Spleen (tissue), 11 donors: ENCODE measurements at regions not wholly inside any gene's neighbourhood (a gene's known extent, or its start where the extent isn't known, plus 50 kb on each side); places are given as distances from the start of the nearest gene placed in this dataset.

Experiments
- DNase-seq: peaks from one replicate; pipeline ENCODE4 v3.0.0-alpha.2; 2020
- H3K27ac ChIP-seq, 8 donors: fragments of 200-600 bp; sonication (generic) in 7 of 8; 1 replicate in 4 of 8; 2 replicates in 4 of 8; pipeline versions ENCODE4 v1.5.0 to v1.8.0; 2016 to 2021; ENCODE audit warnings: inconsistent platforms in 4 of 8, mild to moderate bottlenecking in 4 of 8, moderate library complexity in 1 of 8
- H3K27me3 ChIP-seq, 7 donors: fragments of 200-600 bp; sonication (generic) in 6 of 7; replicated peaks in 1 of 7; 1 replicate in 4 of 7; 2 replicates in 3 of 7; pipeline versions ENCODE4 v1.5.0 to v1.8.0; 2016 to 2021; ENCODE audit warnings: inconsistent platforms in 3 of 7, mild to moderate bottlenecking in 1 of 7
- H3K36me3 ChIP-seq, 6 donors: fragments of 200-600 bp; sonication (generic) in 5 of 6; 1 replicate in 4 of 6; 2 replicates in 2 of 6; pipeline versions ENCODE4 v1.5.0 to v1.8.0; 2016 to 2021; ENCODE audit warnings: inconsistent platforms in 2 of 6
- H3K4me1 ChIP-seq, 6 donors: fragments of 200-600 bp; sonication (generic) in 5 of 6; 1 replicate in 3 of 6; 2 replicates in 3 of 6; pipeline versions ENCODE4 v1.5.0 to v1.8.0; 2016 to 2021; ENCODE audit warnings: inconsistent platforms in 3 of 6
- H3K4me3 ChIP-seq, 8 donors: fragments of 200-600 bp; sonication (generic) in 7 of 8; 1 replicate in 4 of 8; 2 replicates in 4 of 8; pipeline versions ENCODE4 v1.5.0 to v1.8.0; 2016 to 2021; ENCODE audit warnings: inconsistent platforms in 4 of 8, mild to moderate bottlenecking in 4 of 8, moderate library complexity in 2 of 8
- H3K9me3 ChIP-seq, 8 donors: fragments of 200-600 bp; sonication (generic) in 7 of 8; 1 replicate in 4 of 8; 2 replicates in 4 of 8; pipeline versions ENCODE4 v1.5.0 to v1.8.0; 2016 to 2021; ENCODE audit warnings: inconsistent platforms in 4 of 8
- CTCF ChIP-seq, 11 experiments: fragments of 200-600 bp in 7 of 11; fragments of 450-650 bp in 4 of 11; sonication (generic) in 4 of 11; IDR thresholded peaks in 8 of 11; conservative IDR thresholded peaks in 3 of 11; 1 replicate in 7 of 11; 2 replicates in 4 of 11; pipeline versions ENCODE4 v1.4.0 to v1.8.0; 2016 to 2021; ENCODE audit warnings: antibody characterized with exemption in 11 of 11, inconsistent platforms in 4 of 11, mild to moderate bottlenecking in 1 of 11
- POLR2A ChIP-seq, 3 donors: fragments of 450-650 bp; IDR thresholded peaks; one replicate each; pipeline ENCODE4 v1.5.1; 2017; ENCODE audit warnings: antibody characterized with exemption in 3 of 3, mild to moderate bottlenecking in 1 of 3
- POLR2AphosphoS5 ChIP-seq, 3 donors: sonication (generic); formaldehyde crosslinking; IDR thresholded peaks; one replicate each; pipeline ENCODE4 v1.5.1; 2017; ENCODE audit warnings: antibody characterized with exemption in 3 of 3
- WGBS, 5 donors: extraction: QIAGEN DNeasy Blood & Tissue Kit in 3 of 5; methylation state at CpG; one replicate each; pipeline versions ENCODE4 v1.1.5 to v1.1.7; 2013 to 2018; 5-methylcytosine and 5-hydroxymethylcytosine counted together
- intact Hi-C: fragments of 100-400 bp; cut with DNase I; formaldehyde crosslinking; loops from one replicate; pipeline ENCODE4 v1.15.0; 2023; ENCODE audit warnings: low total_unique reads
- donor health status: healthy with polysubstance abuse.
- donor health status: DM: no; HTN: no; CAD: no; lungs with moderate emphysema.
- donor health status: DM: no; HTN: no; CAD: no.
- donor health status: Bipolar disorder and iron deficiency.
- donor health status: healthy.
- donor health status: DM: no; HTN: no; CAD: no.
- donor health status: DM: yes; HTN: yes; CAD: no.

GRCh38 chr16:86740906-86741799, 162.8 kb downstream of the FOXL1 start:
- peak overlapping the region in 7 of 8 donors; percentile 49 to 70 (median 60) for H3K27ac ChIP-seq
- peak overlapping the region in 2 of 8 donors; percentile 25 to 35 for H3K4me3 ChIP-seq
- WGBS, 5 donors, result 5 to 12% (median 8%) methylated on average over 35 of the region's 35 CpGs

GRCh38 chr16:86747761-86748160, 169.4 kb downstream of the FOXL1 start:
- no peaks in the 10 kb centered on the region for H3K9me3 ChIP-seq
- no peaks in the 10 kb centered on the region for H3K4me1 ChIP-seq
- no peak overlapping the region for H3K4me3 ChIP-seq
- TF ChIP-seq POLR2A (IDR thresholded peaks at IDR 0.05) (no peak), CTCF (IDR thresholded peaks at IDR 0.05 in 8 of 11, conservative IDR thresholded peaks at IDR 0.05 in 3 of 11) (no peak), POLR2AphosphoS5 (IDR thresholded peaks at IDR 0.05) (no peak)
- H3K27me3 ChIP-seq, result peaks cover 0 to 5% (median 0%) of the 10 kb centered on the region in 7 donors
- H3K27ac ChIP-seq, result no peak overlapping the region
- peak; percentile 52 for DNase-seq
- no peaks in the 10 kb centered on the region for H3K36me3 ChIP-seq
- 66 to 90% (median 84%) methylated on average over 9 to 13 of the region's 13 CpGs for WGBS, 5 donors
- intact Hi-C loops, result no loop called here

More at GRCh38 chr16:86740906-86741799, 162.8 kb downstream of the FOXL1 start:
- Histone ChIP-seq H3K9me3 (no peaks in the 10 kb centered on the region), H3K36me3 (no peaks in the 10 kb centered on the region), H3K4me1 (peaks cover 0 to 11% (median 7%) of the 10 kb centered on the region in 6 donors), H3K27me3 (peaks cover 0 to 46% (median 0%) of the 10 kb centered on the region in 7 donors)
- intact Hi-C loops, result no loop called here
- peak; percentile 64 for DNase-seq
- no peak for TF ChIP-seq POLR2A (IDR thresholded peaks at IDR 0.05)
- TF ChIP-seq POLR2AphosphoS5 (IDR thresholded peaks at IDR 0.05), result peak in 1 of 3 donors; percentile 26

GRCh38 chr16:86748652-86749051, 170.3 kb downstream of the FOXL1 start:
- H3K4me1 ChIP-seq, result no peaks in the 10 kb centered on the region
- no peak overlapping the region for H3K4me3 ChIP-seq
- intact Hi-C loops, result no loop called here
- peak; percentile 27 for DNase-seq
- no peak overlapping the region for H3K27ac ChIP-seq
- 67 to 86% (median 75%) methylated on average over 3 of the region's 3 CpGs for WGBS, 5 donors
- no peaks in the 10 kb centered on the region for H3K9me3 ChIP-seq
- peaks cover 0 to 5% (median 0%) of the 10 kb centered on the region in 7 donors for H3K27me3 ChIP-seq
- no peaks in the 10 kb centered on the region for H3K36me3 ChIP-seq
- TF ChIP-seq CTCF (IDR thresholded peaks at IDR 0.05 in 8 of 11, conservative IDR thresholded peaks at IDR 0.05 in 3 of 11) (no peak), POLR2AphosphoS5 (IDR thresholded peaks at IDR 0.05) (no peak), POLR2A (IDR thresholded peaks at IDR 0.05) (no peak)

- Histone ChIP-seq H3K9me3 (no peaks in the 10 kb centered on the region), H3K4me1 (no peaks in the 10 kb centered on the region), H3K36me3 (no peaks in the 10 kb centered on the region), H3K27me3 (peaks cover 0 to 5% (median 0%) of the 10 kb centered on the region in 7 donors), H3K27ac (no peak overlapping the region), H3K4me3 (no peak overlapping the region)
- intact Hi-C loops, result loop anchor here (10.0 kb wide), 1 partner anchor 277 kb away; no protein-coding TSS in a partner anchor
- TF ChIP-seq POLR2AphosphoS5 (IDR thresholded peaks at IDR 0.05) (no peak), POLR2A (IDR thresholded peaks at IDR 0.05) (no peak), CTCF (IDR thresholded peaks at IDR 0.05 in 8 of 11, conservative IDR thresholded peaks at IDR 0.05 in 3 of 11) (no peak)
- WGBS, 5 donors, result 65 to 78% (median 68%) methylated on average over 12 of the region's 12 CpGs
- DNase-seq, result peak; percentile 29
Observed at GRCh38 chr16:86751076-86752030, 173.0 kb downstream of the FOXL1 start.
